ENCODE measurements at regions not wholly inside any gene's neighbourhood (a gene's known extent, or its start where the extent isn't known, plus 50 kb on each side); places are given as distances from the start of the nearest gene placed in this dataset.

DNA sequence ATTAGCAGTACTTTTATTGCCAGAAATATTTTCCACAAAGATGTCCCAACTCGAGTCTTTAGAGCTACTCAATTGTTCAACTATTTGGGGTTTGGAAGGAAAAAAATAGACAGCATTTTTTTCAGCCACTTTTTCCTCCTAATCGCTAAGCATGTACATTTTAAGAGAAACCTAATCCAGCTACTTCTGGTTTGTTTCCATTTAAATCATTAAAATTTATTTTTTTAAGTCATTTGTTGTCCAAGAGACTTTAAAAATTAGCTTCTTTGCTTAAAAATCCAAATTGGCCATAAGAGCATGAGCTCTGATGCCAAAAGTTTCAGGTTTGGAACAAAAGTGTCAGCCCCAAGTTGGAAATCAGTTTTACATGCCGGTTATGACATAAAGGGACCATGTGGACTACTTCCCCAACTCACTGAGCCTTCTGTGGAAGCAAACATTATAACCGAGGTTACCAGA lies 186.3 kb upstream of the INTU start:
- TF ChIP-seq, protein P1, sequence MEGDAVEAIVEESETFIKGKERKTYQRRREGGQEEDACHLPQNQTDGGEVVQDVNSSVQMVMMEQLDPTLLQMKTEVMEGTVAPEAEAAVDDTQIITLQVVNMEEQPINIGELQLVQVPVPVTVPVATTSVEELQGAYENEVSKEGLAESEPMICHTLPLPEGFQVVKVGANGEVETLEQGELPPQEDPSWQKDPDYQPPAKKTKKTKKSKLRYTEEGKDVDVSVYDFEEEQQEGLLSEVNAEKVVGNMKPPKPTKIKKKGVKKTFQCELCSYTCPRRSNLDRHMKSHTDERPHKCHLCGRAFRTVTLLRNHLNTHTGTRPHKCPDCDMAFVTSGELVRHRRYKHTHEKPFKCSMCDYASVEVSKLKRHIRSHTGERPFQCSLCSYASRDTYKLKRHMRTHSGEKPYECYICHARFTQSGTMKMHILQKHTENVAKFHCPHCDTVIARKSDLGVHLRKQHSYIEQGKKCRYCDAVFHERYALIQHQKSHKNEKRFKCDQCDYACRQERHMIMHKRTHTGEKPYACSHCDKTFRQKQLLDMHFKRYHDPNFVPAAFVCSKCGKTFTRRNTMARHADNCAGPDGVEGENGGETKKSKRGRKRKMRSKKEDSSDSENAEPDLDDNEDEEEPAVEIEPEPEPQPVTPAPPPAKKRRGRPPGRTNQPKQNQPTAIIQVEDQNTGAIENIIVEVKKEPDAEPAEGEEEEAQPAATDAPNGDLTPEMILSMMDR (IDR thresholded peaks at IDR 0.05) = no peak
- no peak for TF ChIP-seq POLR2A (IDR thresholded peaks at IDR 0.05)

All from Peyer's patch (tissue), 4 donors.